ENCODE measurements at regions not wholly inside any gene's neighbourhood (a gene's known extent, or its start where the extent isn't known, plus 50 kb on each side); places are given as distances from the start of the nearest gene placed in this dataset.
"Not testable (repeated sequence)": the region's sequence is repeated elsewhere in the genome, so short reads cannot be mapped to it uniquely, and the experiment has no call there.

- TF ChIP-seq, protein P1, sequence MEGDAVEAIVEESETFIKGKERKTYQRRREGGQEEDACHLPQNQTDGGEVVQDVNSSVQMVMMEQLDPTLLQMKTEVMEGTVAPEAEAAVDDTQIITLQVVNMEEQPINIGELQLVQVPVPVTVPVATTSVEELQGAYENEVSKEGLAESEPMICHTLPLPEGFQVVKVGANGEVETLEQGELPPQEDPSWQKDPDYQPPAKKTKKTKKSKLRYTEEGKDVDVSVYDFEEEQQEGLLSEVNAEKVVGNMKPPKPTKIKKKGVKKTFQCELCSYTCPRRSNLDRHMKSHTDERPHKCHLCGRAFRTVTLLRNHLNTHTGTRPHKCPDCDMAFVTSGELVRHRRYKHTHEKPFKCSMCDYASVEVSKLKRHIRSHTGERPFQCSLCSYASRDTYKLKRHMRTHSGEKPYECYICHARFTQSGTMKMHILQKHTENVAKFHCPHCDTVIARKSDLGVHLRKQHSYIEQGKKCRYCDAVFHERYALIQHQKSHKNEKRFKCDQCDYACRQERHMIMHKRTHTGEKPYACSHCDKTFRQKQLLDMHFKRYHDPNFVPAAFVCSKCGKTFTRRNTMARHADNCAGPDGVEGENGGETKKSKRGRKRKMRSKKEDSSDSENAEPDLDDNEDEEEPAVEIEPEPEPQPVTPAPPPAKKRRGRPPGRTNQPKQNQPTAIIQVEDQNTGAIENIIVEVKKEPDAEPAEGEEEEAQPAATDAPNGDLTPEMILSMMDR (IDR thresholded peaks at IDR 0.05; ENCODE audit: low read depth, low read length): no peak
- TF ChIP-seq, protein P2, sequence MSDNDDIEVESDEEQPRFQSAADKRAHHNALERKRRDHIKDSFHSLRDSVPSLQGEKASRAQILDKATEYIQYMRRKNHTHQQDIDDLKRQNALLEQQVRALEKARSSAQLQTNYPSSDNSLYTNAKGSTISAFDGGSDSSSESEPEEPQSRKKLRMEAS (IDR thresholded peaks at IDR 0.05; ENCODE audit: low read depth, low read length): no peak
- TF ChIP-seq MYC (IDR thresholded peaks at IDR 0.05; ENCODE audit: low read depth, low read length): no peak
- TF ChIP-seq POLR2A (IDR thresholded peaks at IDR 0.05; ENCODE audit: extremely low read depth, insufficient read length): no peak
- no peak for DNase-seq (ENCODE audit: low read depth)
- H3K4me3 ChIP-seq (ENCODE audit: low read depth, low read length): no peak overlapping the region
Observed at GRCh38 chr1:184183919-184184318, 132.4 kb downstream of the TSEN15 start.

- DNase-seq (ENCODE audit: low read depth): not testable (repeated sequence)
Observed at GRCh38 chr1:184184614-184185013, 133.1 kb downstream of the TSEN15 start.

GRCh38 chr1:184185347-184185746 lies 133.8 kb downstream of the TSEN15 start:
- TF ChIP-seq POLR2A (IDR thresholded peaks at IDR 0.05; ENCODE audit: extremely low read depth, insufficient read length) (no peak), MYC (IDR thresholded peaks at IDR 0.05; ENCODE audit: low read depth, low read length) (no peak)
- TF ChIP-seq, protein P2 (IDR thresholded peaks at IDR 0.05; ENCODE audit: low read depth, low read length): no peak
- TF ChIP-seq, protein P1 (IDR thresholded peaks at IDR 0.05; ENCODE audit: low read depth, low read length): no peak
- H3K4me3 ChIP-seq (ENCODE audit: low read depth, low read length): no peak overlapping the region
- no peak for DNase-seq (ENCODE audit: low read depth)

More at GRCh38 chr1:184184614-184185013, 133.1 kb downstream of the TSEN15 start:
- not testable (repeated sequence) for H3K4me3 ChIP-seq (ENCODE audit: low read depth, low read length)

DNA sequence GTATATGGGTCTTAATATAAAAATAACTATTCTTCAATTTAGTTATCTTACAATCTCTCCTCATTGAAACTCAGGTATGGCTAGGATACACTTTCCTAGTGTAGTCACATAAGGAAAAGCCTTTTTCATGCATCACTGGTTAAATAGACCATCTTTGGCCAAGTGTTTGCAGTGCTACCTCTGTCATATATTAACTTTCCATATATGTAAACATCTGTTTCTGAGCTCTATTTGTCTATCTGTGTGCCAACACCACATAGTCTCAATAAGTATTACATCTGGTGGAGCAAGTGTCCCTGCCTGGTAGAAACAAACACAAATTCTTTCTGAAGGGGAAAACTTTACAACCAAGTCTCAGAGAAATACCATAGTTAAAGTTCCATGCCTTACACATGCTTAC lies 134.6 kb downstream of the TSEN15 start:
- no peak for DNase-seq (ENCODE audit: low read depth)
- TF ChIP-seq, protein P1 (IDR thresholded peaks at IDR 0.05; ENCODE audit: low read depth, low read length): no peak
- no peak for TF ChIP-seq MYC (IDR thresholded peaks at IDR 0.05; ENCODE audit: low read depth, low read length)
- TF ChIP-seq, protein P2 (IDR thresholded peaks at IDR 0.05; ENCODE audit: low read depth, low read length): no peak
- TF ChIP-seq POLR2A (IDR thresholded peaks at IDR 0.05; ENCODE audit: extremely low read depth, insufficient read length): no peak

DNA sequence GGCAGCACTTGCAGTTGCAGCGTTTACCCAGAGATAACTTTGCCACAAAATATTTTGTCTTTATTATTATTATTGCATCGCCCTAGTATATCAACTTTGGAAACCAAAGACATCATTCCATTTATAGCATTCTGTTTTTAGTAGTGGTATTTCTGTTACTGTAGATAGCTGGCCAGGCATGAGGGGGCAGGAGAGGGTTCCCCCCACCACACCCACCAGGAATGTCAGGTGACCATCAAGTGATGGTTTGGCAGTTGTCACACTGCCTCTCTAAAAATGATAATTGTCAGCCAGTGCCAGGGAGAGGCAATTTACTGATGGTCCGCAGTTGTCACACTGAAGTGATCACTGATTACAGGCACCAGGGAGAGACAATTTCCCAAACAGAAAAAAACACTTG lies 135.6 kb downstream of the TSEN15 start:
- TF ChIP-seq, protein P2 (IDR thresholded peaks at IDR 0.05; ENCODE audit: low read depth, low read length): no peak
- TF ChIP-seq MYC (IDR thresholded peaks at IDR 0.05; ENCODE audit: low read depth, low read length) (no peak), POLR2A (IDR thresholded peaks at IDR 0.05; ENCODE audit: extremely low read depth, insufficient read length) (no peak)
- TF ChIP-seq, protein P1 (IDR thresholded peaks at IDR 0.05; ENCODE audit: low read depth, low read length): no peak
- H3K4me3 ChIP-seq (ENCODE audit: low read depth, low read length): no peak overlapping the region
- DNase-seq (ENCODE audit: low read depth): no peak

More for the DNA sequence above, 134.6 kb downstream of the TSEN15 start:
- H3K4me3 ChIP-seq (ENCODE audit: low read depth, low read length): no peak overlapping the region

DNA sequence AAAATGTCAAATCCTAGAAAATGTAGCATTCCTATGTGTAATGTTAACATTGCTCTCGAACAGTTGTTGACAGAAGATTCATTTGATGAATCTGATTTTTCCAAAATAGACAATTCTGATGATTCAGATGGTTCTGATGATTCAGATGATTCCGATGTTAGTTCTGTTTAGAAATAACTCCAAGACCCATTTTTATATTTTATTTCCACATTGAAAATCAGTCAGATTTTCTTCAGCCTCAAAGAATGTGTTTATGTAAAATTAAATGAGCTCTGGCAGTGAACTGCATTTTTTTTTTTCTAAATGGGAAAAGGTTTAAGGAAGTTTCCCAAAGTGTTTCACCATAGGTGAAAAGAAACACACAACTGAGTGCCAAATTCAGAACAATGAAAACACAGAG lies 136.5 kb downstream of the TSEN15 start:
- H3K4me3 ChIP-seq (ENCODE audit: low read depth, low read length): no peak overlapping the region
- DNase-seq (ENCODE audit: low read depth): no peak
- TF ChIP-seq POLR2A (IDR thresholded peaks at IDR 0.05; ENCODE audit: extremely low read depth, insufficient read length) (no peak), MYC (IDR thresholded peaks at IDR 0.05; ENCODE audit: low read depth, low read length) (no peak)
- TF ChIP-seq, protein P2 (IDR thresholded peaks at IDR 0.05; ENCODE audit: low read depth, low read length): no peak
- TF ChIP-seq, protein P1 (IDR thresholded peaks at IDR 0.05; ENCODE audit: low read depth, low read length): no peak
